ENCODE measurements at regions not wholly inside any gene's neighbourhood (a gene's known extent, or its start where the extent isn't known, plus 50 kb on each side); places are given as distances from the start of the nearest gene placed in this dataset.
"Not testable (repeated sequence)": the region's sequence is repeated elsewhere in the genome, so short reads cannot be mapped to it uniquely, and the experiment has no call there.

DNA sequence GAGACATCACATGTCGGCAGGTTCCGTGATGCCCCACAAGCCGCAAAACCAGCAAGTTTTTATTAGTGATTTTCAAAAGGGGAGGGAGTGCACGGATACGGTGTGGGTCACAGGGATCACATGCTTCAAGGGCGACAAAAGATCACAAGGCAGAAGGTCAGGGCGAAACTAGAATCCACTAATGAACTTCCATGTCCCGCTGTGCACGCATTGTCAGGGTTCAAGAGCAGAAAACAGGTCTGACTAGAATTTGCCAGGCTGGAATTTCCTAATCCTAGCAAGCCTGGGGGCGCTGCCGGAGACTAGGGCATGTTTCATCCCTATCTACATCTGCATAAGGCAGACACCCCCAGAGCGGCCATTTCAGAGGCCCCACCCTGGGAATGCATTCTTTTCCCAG lies 225.2 kb downstream of the NPHP4 start:
- DNase-seq (ENCODE audit: low read depth), result not testable (repeated sequence)

DNA sequence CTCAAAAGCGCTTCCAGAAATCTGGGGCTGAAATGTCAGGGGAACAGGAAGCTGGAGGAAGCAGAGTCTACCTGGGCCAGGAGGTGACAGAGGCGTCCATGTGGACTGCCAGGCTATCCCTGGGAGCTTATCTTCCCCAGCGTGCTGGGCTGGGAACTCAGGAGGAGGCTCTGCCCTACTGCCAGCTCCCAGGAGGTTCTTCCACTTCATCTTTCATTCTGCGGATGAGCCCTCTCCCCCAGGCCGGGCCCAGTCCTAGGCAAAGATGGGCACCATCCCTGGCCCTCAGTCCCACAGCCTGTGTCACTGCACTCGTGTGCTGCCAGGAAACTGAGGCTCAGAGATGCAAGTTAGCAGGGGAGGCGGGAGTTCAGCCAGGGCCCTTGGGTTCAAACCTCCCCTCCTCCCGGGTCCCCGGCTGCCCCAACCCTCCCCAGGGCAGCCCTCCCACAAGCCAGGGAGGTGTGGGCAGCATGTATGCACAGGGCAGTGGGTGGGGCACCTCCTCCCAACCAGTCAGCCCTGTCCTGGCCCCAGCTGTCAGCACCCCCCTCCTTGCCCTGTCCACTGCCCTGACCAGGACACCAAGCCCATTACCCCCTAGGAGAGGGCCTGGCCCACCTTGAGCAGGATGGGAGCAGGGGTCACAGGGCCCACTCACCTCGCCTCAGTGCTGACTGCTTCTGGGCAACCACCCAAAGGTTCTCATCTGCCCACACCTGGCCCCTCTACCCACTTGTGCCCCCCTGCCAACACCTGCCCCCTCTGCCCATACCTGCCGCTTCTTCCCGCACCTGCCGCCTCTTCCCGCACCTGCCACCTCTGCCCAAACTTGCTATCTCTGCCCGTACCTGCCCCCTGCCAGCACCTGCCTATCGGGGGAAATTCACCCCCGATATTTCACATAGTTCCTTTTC lies 226.0 kb downstream of the NPHP4 start:
- DNase-seq (ENCODE audit: low read depth), result no peak

DNA sequence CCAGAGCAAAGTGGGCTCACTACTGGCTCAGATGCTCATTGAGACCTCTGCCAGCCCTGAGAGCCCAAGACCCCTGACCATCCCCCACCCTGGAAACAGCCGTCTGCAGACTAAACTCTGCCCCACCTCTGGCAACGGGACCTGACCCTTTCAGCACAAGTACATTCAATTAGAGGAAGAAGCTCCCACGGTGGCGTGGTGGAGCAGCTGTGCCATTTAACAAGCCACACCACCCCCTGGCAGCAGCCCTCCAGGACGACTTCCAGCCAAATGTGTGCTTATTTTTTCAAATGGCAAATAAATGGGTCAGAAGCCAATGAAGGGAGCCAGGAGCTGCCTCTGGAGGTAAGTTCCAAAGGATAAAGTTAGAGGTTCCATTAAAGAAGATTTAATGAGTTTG lies 226.7 kb downstream of the NPHP4 start:
- DNase-seq (ENCODE audit: low read depth), result no peak

DNA sequence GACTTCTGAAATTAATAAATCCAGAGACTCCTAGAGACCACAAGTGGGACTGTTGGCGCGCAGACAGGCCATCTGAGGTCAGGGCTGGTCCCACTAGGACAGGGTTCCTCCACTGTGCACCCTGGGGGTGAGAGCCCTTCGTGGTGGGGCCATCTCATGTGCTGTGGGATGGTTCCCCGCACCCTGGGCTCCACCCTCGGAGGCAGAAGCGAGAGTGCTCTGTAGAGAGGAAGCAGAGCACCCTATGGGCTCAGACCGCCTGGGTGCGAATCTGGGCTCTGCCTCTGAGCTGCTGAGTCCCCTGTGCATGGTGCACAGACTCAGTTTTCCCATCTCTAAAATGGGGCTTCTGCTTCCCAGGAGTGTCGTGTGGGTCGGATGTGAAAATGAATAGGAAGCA lies 227.3 kb downstream of the NPHP4 start:
- DNase-seq (ENCODE audit: low read depth), result no peak

DNA sequence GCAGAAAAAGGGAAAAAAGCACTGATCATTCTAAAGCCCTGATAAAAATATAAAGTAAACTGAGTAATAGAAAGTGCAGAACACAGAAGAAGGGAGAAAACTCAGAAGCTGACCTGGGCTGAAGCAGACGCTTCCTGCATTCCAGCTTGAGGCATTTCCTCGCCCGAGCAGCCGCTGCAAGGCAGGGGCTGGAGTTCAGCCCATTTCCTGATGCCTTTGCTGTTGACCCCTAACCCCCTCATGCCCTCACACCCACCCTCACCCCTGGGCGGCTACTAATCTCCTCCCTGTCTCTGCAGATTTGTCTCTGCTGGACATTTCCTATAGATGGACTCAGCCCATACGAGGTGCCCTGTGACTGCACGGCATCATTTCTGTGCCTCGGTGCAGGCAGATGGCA lies 227.8 kb downstream of the NPHP4 start:
- DNase-seq (ENCODE audit: low read depth), result no peak

DNA sequence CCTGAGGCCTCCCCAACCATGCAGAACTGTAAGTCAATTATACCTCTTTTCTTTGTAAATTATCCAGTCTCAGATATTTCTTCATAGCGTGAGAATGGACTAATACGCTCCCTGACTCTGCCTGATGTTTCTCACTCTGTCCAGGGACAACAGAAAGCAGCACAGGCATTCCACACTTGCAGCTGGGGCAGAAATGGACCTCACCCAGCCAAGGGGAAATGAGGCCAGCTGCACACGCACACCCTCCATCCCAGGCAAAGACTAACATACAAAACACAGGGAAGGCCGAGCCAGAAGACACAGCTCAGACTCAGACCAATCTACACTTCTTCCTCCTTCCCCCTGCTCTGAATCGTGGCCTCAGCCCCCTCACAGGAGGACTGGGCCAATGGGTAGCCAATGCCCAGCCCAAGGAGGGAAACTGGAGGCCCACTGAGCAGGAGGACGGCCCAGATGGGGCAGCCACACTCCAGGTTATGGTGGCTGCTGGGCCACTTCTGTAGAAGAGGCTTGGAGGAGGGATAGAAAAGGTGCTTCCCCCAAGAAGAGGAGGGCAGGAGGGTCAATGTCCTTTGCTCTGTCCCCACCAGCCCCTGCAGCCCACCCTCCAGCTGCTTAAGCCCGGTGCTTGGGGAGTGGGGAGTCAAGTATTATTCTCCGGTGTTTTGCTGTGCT lies 228.4 kb downstream of the NPHP4 start:
- DNase-seq (ENCODE audit: low read depth), result no peak

DNA sequence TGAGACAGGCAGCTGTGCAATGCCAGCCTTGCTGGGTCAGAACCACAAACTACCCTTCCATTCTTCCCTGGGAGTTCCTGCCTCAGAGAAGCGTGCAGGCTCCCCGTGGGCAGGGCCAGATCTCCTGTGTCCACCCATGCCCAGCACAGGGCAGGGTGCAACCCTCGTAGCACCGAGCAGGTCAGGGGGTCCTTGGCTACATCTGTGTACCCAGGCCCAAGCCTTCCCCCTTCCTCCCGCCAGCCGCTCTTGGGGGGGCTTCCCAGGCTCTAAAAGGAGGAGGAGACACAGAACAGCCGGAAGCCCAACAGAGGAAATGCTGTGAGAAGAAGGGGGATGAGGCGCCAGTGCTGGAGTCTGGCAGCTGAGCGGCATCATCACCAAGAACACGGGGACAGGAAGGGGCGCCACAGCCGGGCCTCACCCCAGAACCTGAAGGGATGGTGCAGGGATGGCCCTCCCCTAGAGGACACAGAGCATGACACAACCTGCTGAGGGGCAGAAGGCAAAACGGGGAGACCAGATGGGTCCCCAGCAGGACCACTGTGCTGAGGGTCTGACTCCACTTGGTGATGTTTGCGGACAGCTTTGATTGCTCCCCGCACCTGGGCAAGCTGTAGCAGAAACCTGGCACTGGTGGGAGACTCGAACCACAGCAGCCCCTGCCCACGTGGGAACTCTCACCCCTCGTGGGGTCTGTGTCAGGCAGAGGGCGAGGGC lies 233.2 kb downstream of the NPHP4 start:
- DNase-seq (ENCODE audit: low read depth), result no peak

DNA sequence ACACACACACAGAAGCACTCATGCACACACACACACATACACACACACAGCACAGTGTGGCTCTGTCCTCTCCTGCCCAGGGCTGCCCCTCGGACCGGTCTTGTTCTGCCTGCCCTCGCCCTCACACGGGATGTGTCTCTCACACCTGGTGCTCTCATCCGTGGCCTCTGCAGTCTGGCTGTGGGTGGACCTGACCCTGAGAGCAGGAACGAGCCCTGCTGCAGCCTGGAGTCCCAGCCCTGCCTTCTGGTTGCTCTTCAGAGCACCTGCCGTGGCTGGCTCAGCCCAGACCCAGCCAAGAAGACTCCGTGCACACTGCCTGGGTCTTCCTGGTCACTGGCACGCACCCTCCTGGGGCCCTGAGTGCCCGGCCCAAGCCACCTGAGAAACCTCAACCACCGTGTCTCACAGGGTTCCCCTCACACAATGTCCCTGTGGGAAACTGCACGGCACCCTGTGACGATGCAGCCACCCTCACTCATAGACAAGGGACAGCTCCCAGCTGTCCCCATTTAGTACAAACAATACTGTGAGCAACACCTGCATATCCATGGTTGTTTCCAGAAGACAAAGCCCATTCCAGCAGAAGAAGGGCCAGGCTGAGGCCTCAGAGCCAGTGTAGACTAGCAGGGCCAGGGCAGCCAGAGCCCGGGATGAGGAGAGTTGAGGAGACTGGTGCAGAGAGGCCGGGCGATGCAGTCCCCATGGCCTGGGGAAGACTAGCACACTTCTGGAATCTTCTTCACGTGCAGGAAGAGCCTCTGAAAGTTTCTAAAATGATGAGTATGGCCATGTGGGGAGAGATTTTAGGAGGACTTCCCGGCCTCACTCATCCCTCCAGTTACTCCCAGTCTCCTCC lies 234.0 kb downstream of the NPHP4 start:
- DNase-seq (ENCODE audit: low read depth), result no peak

DNA sequence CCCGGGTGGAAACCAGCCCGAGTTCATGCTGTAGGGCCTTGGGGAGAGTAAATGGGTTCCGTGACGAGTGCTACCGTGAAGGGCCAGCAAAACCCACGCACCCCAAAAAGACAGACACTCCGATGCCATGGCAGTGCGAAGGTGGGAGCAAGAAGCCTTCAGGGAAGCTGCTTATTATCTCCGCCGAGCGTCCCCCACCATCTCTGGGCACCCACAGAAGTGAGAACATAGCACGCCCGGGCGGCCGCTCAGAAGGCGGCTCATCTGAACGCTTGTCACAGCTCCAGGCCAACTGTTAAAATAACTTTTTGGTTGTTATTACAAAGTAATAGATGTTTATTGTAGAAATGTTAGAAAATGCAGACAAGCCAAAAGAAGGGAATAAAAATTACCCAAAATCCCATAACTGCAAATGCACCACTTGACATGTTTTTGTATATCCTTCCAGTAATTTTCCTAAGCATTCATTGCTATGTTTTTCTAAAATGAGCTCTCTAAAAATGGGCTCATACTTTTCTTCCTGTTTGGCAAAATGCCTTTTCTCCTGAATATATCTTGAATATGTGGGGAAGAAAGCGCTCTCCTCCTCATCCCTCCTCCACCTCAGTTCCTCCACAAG lies 234.9 kb downstream of the NPHP4 start:
- no peak for DNase-seq (ENCODE audit: low read depth)

DNA sequence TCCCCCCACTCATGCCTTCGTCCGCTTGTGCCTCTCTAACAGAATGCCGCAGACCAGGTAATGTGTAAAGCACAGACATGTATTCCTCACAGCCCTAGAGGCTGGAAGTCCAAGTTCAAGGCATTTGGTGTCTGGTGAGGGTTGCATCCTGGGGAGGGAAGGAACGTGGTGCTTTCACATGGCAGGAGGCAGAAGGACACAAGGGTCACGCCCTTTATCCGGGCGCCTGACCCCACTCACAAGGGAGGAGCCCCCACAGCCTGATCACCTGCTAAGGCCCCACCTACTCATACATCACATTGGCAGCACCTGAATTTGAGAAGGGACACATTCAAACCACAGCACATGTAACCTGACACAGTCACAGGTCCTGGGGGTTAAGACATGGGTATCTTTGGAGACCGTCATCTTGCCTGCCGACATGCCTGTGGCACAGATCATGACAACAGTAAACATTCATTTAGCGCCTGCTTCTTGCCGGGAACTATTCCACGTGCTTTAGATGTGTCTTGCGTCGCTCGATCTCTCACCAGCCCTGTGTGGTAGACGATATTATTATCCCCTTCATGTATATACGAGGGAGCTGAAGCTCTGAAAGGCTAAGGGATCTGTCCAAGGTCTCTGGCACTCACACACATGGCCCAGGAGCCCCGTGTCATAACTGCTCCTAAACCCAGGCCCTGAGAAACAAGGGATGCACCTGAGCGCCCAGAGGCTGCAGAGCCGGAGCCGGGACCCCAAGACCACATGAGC lies 235.6 kb downstream of the NPHP4 start:
- no peak for DNase-seq (ENCODE audit: low read depth)

DNA sequence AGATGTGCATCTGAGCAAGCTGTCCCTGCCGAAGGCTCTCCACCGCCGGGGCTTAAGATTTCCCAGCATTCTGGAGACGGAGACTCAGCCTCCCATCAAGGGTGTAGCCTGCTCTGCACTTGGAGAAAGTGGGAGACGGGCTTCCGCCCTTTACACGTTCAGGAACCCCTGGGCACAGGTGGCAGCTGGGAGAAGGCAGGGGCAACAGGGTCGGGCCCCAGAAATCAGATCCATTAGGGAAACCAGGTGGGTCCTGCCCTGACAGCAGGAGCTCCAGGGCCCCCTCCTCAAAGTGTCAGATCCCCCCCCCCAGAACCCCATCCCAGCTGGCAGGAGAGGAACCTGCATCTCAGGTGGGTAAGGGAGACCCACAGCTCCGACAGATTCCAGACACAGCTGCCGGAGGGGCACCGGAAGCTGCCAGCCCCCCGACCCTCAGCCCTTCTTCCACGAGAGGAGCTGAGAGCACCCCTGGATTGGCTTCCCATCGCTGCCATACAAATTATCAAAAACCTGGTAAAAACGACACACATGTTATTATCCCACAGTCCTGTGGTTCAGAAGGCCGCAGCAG lies 236.6 kb downstream of the NPHP4 start:
- no peak for DNase-seq (ENCODE audit: low read depth)

DNA sequence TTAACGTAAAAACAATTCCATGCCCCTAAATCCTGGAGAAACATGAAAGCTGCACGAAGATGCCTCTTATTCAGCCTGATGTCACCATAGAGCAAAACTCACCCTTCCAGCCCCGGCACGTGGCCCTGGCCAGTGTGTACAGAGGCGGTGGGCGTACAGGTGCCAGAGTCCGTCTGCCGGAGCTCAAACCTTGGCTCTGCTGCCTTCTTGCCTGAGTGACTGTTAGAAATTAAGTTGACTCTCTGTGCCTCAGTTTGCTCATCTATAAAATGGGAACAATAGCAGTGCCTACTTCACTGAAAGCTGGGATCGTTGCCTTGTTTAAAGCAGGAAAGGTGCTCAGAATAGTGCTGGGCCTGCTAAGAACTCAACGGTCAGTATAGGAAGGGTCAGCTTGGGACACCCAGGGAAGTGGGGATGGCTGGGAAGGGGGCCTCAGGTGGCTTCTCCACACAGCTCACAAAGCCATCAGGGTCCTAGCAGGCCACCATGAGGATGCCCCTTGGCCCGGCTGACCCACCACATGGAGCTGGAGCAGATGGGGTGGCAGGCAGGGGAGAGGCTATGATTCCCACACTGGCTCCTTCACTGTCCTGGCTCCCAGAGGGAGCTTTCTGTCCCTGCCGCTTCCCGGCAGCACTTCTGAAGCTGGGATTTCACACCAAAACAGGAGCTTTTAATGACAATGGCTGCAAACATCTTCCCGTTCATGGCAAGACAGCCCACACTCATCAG lies 237.2 kb downstream of the NPHP4 start:
- no peak for DNase-seq (ENCODE audit: low read depth)

DNA sequence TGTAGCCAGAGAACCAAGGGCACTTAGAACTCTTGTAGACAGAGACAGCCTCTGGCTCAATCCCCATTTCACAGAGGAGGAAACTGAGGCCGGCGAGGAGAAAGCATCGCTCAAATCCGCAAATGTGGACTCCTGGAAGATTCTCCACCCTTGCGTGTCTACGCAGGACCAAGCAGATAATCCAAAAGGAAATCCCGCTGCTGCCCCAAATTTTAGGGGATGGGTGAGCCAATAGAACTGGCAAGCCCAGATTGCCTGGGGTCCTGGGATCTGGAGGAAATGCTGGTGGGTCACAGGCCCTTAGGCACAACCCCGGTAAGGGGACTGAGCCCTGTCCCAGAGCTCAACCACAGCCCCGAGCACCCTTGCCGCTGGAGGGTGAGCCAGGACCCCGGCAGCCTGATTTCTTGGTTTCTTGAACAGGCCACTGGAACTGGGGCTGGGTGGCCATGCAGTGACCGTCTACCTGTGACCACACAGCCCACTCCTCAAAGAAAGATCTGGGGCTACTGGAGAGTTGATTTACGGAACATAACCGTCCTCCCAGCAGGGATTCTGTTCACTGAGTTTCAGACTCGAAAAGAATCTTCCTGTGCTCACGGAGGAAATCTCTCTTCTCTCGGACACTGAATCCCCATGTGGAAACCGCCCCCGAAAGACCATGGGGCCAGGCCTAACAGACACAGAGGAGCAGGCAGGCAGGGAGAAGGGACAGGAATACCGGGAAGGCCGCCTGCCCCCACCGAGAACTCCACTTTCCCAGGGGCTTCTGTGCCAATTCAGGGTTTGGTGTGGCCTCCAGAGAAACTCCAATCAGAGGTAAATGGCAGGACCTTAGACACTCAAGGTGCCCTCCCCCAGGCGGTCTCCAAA lies 238.4 kb downstream of the NPHP4 start:
- no peak for DNase-seq (ENCODE audit: low read depth)

DNA sequence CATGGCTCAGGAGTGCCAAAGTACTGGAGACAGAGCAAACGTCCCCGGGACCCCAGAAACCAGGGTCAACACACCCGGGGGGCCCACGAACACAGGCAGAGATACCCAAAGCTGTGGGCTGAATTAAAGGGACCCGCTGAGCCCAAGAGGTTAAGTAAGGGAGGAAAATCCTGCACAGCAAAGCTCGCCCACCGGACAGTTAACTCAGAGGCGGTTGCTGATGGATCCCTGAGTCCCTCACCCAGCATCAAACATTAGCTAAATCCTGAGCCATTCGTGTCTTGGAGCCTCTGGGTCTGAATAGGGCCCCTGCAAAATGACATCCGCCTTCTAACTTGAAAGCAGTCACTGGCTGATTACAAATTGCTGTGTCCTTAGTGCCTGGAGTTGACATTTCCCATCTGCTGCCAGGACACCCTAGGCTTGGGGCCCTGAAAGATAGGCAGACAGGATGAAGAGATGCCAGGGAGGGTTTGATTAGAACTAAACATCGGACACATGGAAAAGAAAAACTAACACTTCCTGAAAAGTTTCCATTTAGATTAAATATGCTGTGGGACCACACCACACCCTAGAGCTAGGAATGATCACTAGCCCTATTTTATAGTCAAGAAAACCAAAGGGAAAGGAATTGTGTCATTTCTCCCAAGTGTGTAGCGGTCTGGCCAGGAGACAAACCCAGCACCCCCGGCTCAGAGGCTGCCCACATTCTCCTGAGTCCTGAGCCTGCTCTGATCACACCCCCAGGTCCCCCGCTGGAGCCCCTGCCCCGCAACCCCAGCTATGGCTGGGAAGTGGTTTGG lies 239.3 kb downstream of the NPHP4 start:
- no peak for DNase-seq (ENCODE audit: low read depth)

DNA sequence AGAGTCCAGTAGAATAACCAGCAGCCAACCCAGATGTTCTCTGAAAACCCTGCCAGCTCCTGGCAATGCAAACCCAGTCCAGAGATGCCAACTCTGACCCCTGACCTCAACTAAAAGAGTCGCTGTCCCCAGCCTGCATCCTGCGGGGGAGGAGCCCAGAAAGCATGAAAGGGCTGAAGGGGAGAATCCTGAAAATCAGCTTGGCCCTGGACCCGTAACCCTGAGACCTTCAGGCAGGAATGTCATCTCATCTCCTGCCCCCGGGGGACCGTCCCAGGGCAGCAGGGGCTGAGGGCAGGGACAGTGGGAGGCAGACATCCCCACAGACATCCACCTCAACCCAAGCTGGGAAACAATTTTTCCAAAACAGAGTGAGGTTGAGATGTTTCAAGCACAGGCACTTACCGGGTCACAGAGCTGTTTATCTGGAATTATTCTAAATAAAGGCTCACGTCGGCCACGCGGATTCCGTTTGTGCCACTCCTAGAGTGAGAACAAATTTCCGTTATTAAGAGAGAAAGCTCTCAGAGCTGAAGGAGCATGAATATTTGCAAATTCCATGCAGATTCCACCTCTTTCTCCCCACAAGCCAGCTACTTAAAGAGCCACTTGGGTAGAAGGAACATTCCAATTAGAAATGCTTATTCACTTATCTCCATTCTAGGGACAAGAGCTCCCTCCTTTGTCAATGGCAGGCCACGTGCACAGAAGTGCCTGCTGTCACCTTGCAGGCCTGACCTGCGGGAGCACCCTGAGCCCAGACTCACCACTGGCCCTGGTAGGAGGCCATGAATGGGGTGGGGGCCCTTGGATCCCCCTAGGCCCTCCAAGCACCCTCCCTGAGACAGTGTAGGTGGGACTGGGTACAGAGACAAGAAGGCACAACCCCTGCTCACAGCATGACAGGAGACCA lies 240.1 kb downstream of the NPHP4 start:
- DNase-seq (ENCODE audit: low read depth), result no peak

DNA sequence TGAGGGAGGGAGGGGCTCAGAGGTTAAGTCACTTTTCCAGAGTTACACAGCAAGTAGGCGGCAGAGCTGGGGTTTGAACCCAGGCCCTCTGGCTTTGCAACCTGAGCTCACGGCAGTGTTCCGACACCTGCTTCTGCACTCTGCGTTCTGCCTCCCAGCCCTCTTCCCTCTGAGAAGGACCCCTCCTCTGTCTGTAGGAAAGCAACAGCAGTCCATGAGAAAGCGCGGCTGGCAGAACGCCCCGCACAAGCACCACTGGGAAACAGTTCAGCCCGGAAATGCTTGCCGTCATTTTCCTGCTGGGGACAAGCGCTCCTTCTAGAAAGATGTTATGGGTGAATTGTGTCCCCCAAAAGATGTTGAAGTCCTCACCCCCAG lies 241.1 kb downstream of the NPHP4 start:
- no peak for DNase-seq (ENCODE audit: low read depth)

Data from ELR (cell line).